ENCODE measurements at regions not wholly inside any gene's neighbourhood (a gene's known extent, or its start where the extent isn't known, plus 50 kb on each side); places are given as distances from the start of the nearest gene placed in this dataset.

DNA sequence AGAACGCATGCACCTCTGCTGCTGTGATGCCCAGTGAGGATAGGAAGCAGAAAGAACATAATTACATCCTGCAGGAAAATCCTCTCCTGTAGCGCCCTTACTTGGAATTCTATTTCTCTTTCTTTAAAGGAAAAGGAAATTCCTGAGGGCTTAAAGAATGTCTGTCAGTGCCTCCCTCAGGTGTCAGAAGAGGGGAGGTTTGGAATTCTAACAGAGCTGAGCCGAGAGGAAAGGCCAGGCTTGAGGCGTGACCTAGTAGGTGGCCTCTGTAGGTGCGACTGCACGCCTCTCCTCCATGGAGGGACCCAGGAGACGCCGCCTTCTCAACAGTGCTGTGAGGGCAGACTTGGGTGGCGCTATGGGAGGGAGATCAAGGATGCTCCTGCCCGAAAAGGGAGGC lies 55.9 kb upstream of the ERCC6L2 start:
- Histone ChIP-seq H2BK120ac (ENCODE audit: low read depth, low read length) (no peak overlapping the region), H4K5ac (ENCODE audit: low read depth, low read length) (no peak overlapping the region), H3K4me1 (ENCODE audit: control insufficient read depth, insufficient read depth, low read length) (peaks cover 20% of the 10 kb centered on the region), H2BK15ac (ENCODE audit: low read depth, low read length) (no peak overlapping the region; the same call in 2 of the 3 replicates), H3K9me1 (ENCODE audit: insufficient read depth, low read length) (peaks cover 8% of the 10 kb centered on the region; the same call in 1 of the 2 replicates), H3K23ac (ENCODE audit: low read depth, low read length) (no peak overlapping the region), H2BK20ac (ENCODE audit: low read depth, low read length) (no peak overlapping the region), H3K4me3 (ENCODE audit: insufficient read depth, low read depth, low read length) (no peak overlapping the region), H4K8ac (ENCODE audit: low read depth in 2 of 2, low read length in 2 of 2) (no peak overlapping the region), H3K4me2 (ENCODE audit: low read depth, low read length) (no peak overlapping the region), H4K91ac (ENCODE audit: insufficient read depth, low read depth, low read length) (no peak overlapping the region), H3K79me1 (ENCODE audit: low read depth in 1 of 2, low read length in 2 of 2) (no peaks in the 10 kb centered on the region), H3K27me3 (ENCODE audit: control insufficient read depth, insufficient read depth, low read length) (peaks cover 3% of the 10 kb centered on the region; the same call in 1 of the 2 replicates), H3K18ac (ENCODE audit: low read depth, low read length) (no peak overlapping the region), H3K56ac (ENCODE audit: extremely low read depth, insufficient read depth, low read length) (no peak overlapping the region), H2AFZ (replicated peaks; ENCODE audit: low read length, poor library complexity) (no peak overlapping the region), H2BK5ac (ENCODE audit: low read depth, low read length, poor library complexity, severe bottlenecking) (no peak overlapping the region), H4K20me1 (ENCODE audit: insufficient read depth, low read length) (peaks cover 7% of the 10 kb centered on the region; the same call in 1 of the 2 replicates), H3K4ac (ENCODE audit: low read depth, low read length) (no peak overlapping the region), H3K9ac (ENCODE audit: low read depth, low read length) (no peak overlapping the region), H3K27ac (ENCODE audit: insufficient read depth, low read length) (no peak overlapping the region), H3K14ac (replicated peaks; ENCODE audit: low read depth, low read length) (no peak overlapping the region), H2AK9ac (replicated peaks; ENCODE audit: low read depth, low read length, poor library complexity) (no peak overlapping the region), H3K36me3 (ENCODE audit: control insufficient read depth, insufficient read depth, low read length) (no peaks in the 10 kb centered on the region), H3K9me3 (ENCODE audit: control insufficient read depth, insufficient read depth, low read length) (0 out of 2 replicates have a peak, but pooled peaks cover 2% of the 10 kb centered on the region), H2AK5ac (ENCODE audit: low read depth, low read length) (no peak overlapping the region)
- TF ChIP-seq RCOR1 (IDR thresholded peaks at IDR 0.05; ENCODE audit: insufficient replicate concordance, low read length): no peak
- no peak for TF ChIP-seq RFX5 (IDR thresholded peaks at IDR 0.05; ENCODE audit: low read depth, low read length)
- no peak for TF ChIP-seq CHD1 (IDR thresholded peaks at IDR 0.05; ENCODE audit: low read depth, low read length)
- no peak for TF ChIP-seq FOS (IDR thresholded peaks at IDR 0.05; ENCODE audit: low read depth, low read length)
- no peak for TF ChIP-seq MXI1 (IDR thresholded peaks at IDR 0.05; ENCODE audit: borderline replicate concordance, low read depth, low read length)
- no peak for TF ChIP-seq POLR2A (IDR thresholded peaks at IDR 0.05; ENCODE audit: low read depth, low read length)
- no peak for TF ChIP-seq BHLHE40 (IDR thresholded peaks at IDR 0.05; ENCODE audit: low read depth, low read length)
- TF ChIP-seq, protein P1, sequence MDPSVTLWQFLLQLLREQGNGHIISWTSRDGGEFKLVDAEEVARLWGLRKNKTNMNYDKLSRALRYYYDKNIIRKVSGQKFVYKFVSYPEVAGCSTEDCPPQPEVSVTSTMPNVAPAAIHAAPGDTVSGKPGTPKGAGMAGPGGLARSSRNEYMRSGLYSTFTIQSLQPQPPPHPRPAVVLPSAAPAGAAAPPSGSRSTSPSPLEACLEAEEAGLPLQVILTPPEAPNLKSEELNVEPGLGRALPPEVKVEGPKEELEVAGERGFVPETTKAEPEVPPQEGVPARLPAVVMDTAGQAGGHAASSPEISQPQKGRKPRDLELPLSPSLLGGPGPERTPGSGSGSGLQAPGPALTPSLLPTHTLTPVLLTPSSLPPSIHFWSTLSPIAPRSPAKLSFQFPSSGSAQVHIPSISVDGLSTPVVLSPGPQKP (IDR thresholded peaks at IDR 0.05; ENCODE audit: borderline replicate concordance, low read depth, low read length): no peak
- no peak for TF ChIP-seq MAFK (IDR thresholded peaks at IDR 0.05; ENCODE audit: low read depth, low read length)
- no peak for TF ChIP-seq SMC3 (IDR thresholded peaks at IDR 0.05; ENCODE audit: low read depth, low read length)
- no peak for TF ChIP-seq MAZ (IDR thresholded peaks at IDR 0.05; ENCODE audit: borderline replicate concordance, low read depth, low read length)
- TF ChIP-seq NFE2L2 (IDR thresholded peaks at IDR 0.05; ENCODE audit: low read depth, low read length): no peak
- no peak for TF ChIP-seq RAD21 (IDR thresholded peaks at IDR 0.05; ENCODE audit: low read length)
- TF ChIP-seq, protein P2, sequence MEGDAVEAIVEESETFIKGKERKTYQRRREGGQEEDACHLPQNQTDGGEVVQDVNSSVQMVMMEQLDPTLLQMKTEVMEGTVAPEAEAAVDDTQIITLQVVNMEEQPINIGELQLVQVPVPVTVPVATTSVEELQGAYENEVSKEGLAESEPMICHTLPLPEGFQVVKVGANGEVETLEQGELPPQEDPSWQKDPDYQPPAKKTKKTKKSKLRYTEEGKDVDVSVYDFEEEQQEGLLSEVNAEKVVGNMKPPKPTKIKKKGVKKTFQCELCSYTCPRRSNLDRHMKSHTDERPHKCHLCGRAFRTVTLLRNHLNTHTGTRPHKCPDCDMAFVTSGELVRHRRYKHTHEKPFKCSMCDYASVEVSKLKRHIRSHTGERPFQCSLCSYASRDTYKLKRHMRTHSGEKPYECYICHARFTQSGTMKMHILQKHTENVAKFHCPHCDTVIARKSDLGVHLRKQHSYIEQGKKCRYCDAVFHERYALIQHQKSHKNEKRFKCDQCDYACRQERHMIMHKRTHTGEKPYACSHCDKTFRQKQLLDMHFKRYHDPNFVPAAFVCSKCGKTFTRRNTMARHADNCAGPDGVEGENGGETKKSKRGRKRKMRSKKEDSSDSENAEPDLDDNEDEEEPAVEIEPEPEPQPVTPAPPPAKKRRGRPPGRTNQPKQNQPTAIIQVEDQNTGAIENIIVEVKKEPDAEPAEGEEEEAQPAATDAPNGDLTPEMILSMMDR (conservative IDR thresholded peaks at IDR 0.05; ENCODE audit: low read depth, low read length): no peak
- TF ChIP-seq CEBPB (IDR thresholded peaks at IDR 0.05; ENCODE audit: low read depth, low read length): no peak
- TF ChIP-seq, protein P3, sequence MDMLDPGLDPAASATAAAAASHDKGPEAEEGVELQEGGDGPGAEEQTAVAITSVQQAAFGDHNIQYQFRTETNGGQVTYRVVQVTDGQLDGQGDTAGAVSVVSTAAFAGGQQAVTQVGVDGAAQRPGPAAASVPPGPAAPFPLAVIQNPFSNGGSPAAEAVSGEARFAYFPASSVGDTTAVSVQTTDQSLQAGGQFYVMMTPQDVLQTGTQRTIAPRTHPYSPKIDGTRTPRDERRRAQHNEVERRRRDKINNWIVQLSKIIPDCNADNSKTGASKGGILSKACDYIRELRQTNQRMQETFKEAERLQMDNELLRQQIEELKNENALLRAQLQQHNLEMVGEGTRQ (IDR thresholded peaks at IDR 0.05; ENCODE audit: low read depth, low read length): no peak
- intact Hi-C loops (cut with micrococcal nuclease): no loop called here
- DNase-seq (no peak), ATAC-seq (ENCODE audit: low read depth) (no peak)
- POLR2A ChIA-PET (ENCODE audit: unreplicated experiment): no interaction called here
- no CpG with 5 or more reads among the region's 10 CpGs for WGBS, 2 experiments (ENCODE audit: extremely low coverage in 2 of 2, insufficient read length in 1 of 2)
- no TSS peak for BruUV-seq (replicated peaks)
- dilution Hi-C loops (cut with HindIII; ENCODE audit: low sequenced_read_pairs, unreplicated experiment): no loop called here
- CTCF ChIA-PET: no interaction called here
- in situ Hi-C loops (cut with MboI; ENCODE audit: low sequenced_read_pairs): no loop called here
